Central memory CD4-positive, alpha-beta T cell (primary cell): ENCODE measurements at regions not wholly inside any gene's neighbourhood (a gene's known extent, or its start where the extent isn't known, plus 50 kb on each side); places are given as distances from the start of the nearest gene placed in this dataset.
"Not testable (repeated sequence)": the region's sequence is repeated elsewhere in the genome, so short reads cannot be mapped to it uniquely, and the experiment has no call there.

Experiments used
- DNase-seq: peaks from one replicate; pipeline ENCODE4 v3.0.0; 2022

GRCh38 chr3:195669310-195669709, 51.5 kb upstream of the MUC20 start:
- DNase-seq: not testable (repeated sequence)

- DNase-seq: not testable (repeated sequence)
Measured at GRCh38 chr3:195668131-195668766, 52.5 kb upstream of the MUC20 start.

GRCh38 chr3:195665311-195665710, 55.5 kb upstream of the MUC20 start:
- not testable (repeated sequence) for DNase-seq

- not testable (repeated sequence) for DNase-seq
Measured at GRCh38 chr3:195664131-195664530, 56.6 kb upstream of the MUC20 start.

- not testable (repeated sequence) for DNase-seq
Measured at GRCh38 chr3:195659136-195659533, 61.6 kb upstream of the MUC20 start.

GRCh38 chr3:195658381-195659135, 62.2 kb upstream of the MUC20 start:
- not testable (repeated sequence) for DNase-seq

- DNase-seq: peak; percentile 85
Measured at GRCh38 chr3:195657475-195658372, 63.1 kb upstream of the MUC20 start.

GRCh38 chr3:195656091-195656490, 64.7 kb upstream of the MUC20 start:
- DNase-seq: not testable (repeated sequence)

- not testable (repeated sequence) for DNase-seq
Measured at GRCh38 chr3:195654746-195655145, 66.0 kb upstream of the MUC20 start.

GRCh38 chr3:195654138-195654537, 66.6 kb upstream of the MUC20 start:
- not testable (repeated sequence) for DNase-seq

- DNase-seq: not testable (repeated sequence)
Measured at GRCh38 chr3:195653641-195654040, 67.1 kb upstream of the MUC20 start.

GRCh38 chr3:195647912-195648702, 64.4 kb upstream of the APOD start:
- DNase-seq: not testable (repeated sequence)

- not testable (repeated sequence) for DNase-seq
Measured at GRCh38 chr3:195645872-195646271, 62.1 kb upstream of the APOD start.

- DNase-seq: not testable (repeated sequence)
Measured at GRCh38 chr3:195643245-195643644, 59.5 kb upstream of the APOD start.

- DNase-seq: not testable (repeated sequence)
Measured at GRCh38 chr3:195642311-195642710, 58.6 kb upstream of the APOD start.

GRCh38 chr3:195638456-195638855, 54.7 kb upstream of the APOD start:
- not testable (repeated sequence) for DNase-seq

GRCh38 chr3:195637473-195638233, 53.9 kb upstream of the APOD start:
- DNase-seq: not testable (repeated sequence)

- not testable (repeated sequence) for DNase-seq
Measured at GRCh38 chr3:195637011-195637410, 53.3 kb upstream of the APOD start.

- not testable (repeated sequence) for DNase-seq
Measured at GRCh38 chr3:195635898-195636685, 52.4 kb upstream of the APOD start.

- not testable (repeated sequence) for DNase-seq
Measured at GRCh38 chr3:195635262-195635873, 51.6 kb upstream of the APOD start.
